Breast epithelium (tissue), 4 donors: ENCODE measurements at regions not wholly inside any gene's neighbourhood (a gene's known extent, or its start where the extent isn't known, plus 50 kb on each side); places are given as distances from the start of the nearest gene placed in this dataset.

Source experiments
- DNase-seq, 2 donors: peaks; one replicate each; pipeline ENCODE4 v3.0.0-alpha.2; 2019; ENCODE audit warnings: low spot score in 2 of 2
- H3K27ac ChIP-seq, 2 donors: fragments of 200-600 bp; sonication (generic) in 1 of 2; one replicate each; pipeline ENCODE4 v1.5.1; 2016 to 2019; ENCODE audit warnings: mild to moderate bottlenecking in 1 of 2
- H3K27me3 ChIP-seq, 2 donors: fragments of 200-600 bp; sonication (generic) in 1 of 2; one replicate each; pipeline versions ENCODE4 v1.5.1 to v1.6.0; 2017 to 2019; ENCODE audit warnings: control low read depth in 1 of 2, mild to moderate bottlenecking in 1 of 2
- H3K36me3 ChIP-seq: fragments of 200-600 bp; one replicate; pipeline ENCODE4 v1.5.1; 2019
- H3K4me1 ChIP-seq, 2 donors: fragments of 200-600 bp; sonication (generic); one replicate each; pipeline ENCODE4 v1.5.1; 2016 to 2019; ENCODE audit warnings: control low read depth in 1 of 2
- H3K4me3 ChIP-seq, 3 donors: fragments of 200-600 bp; sonication (generic); 1 replicate in 2 of 3; 2 replicates in 1 of 3; pipeline ENCODE4 v1.5.1; 2016 to 2019; ENCODE audit warnings: mild to moderate bottlenecking in 3 of 3, moderate library complexity in 2 of 3
- H3K9me3 ChIP-seq, 2 donors: fragments of 200-600 bp; sonication (generic) in 1 of 2; one replicate each; pipeline ENCODE4 v1.5.1; 2016 to 2019; ENCODE audit warnings: control low read depth in 1 of 2
- CTCF ChIP-seq, 3 donors: fragments of 450-650 bp; IDR thresholded peaks; one replicate each; pipeline ENCODE4 v1.5.1; 2016 to 2017; ENCODE audit warnings: antibody characterized with exemption in 3 of 3, mild to moderate bottlenecking in 3 of 3, moderate library complexity in 3 of 3
- POLR2A ChIP-seq: fragments of 450-650 bp; IDR thresholded peaks from one replicate; pipeline ENCODE4 v1.6.1; 2016; ENCODE audit warnings: antibody characterized with exemption, mild to moderate bottlenecking, moderate library complexity
- POLR2AphosphoS5 ChIP-seq, 3 donors: sonication (generic); formaldehyde crosslinking; IDR thresholded peaks; one replicate each; pipeline ENCODE4 v1.6.1; 2017; ENCODE audit warnings: antibody characterized with exemption in 3 of 3
- intact Hi-C: fragments of 100-400 bp; cut with DNase I; formaldehyde crosslinking; loops from one replicate; pipeline ENCODE4 v1.15.1; 2023; ENCODE audit warnings: low total_unique reads

- intact Hi-C loops = no loop called here
- H3K4me3 ChIP-seq = no peak overlapping the region
- peaks cover 0 to 11% of the 10 kb centered on the region in 2 donors for H3K9me3 ChIP-seq
- no peaks in the 10 kb centered on the region for H3K4me1 ChIP-seq
- no peak overlapping the region for H3K27ac ChIP-seq
- H3K36me3 ChIP-seq = no peaks in the 10 kb centered on the region
- no peak for DNase-seq
- peaks cover 0 to 13% of the 10 kb centered on the region in 2 donors for H3K27me3 ChIP-seq
- no peak for TF ChIP-seq CTCF (IDR thresholded peaks at IDR 0.05)
- no peak for TF ChIP-seq POLR2A
- TF ChIP-seq POLR2AphosphoS5 (IDR thresholded peaks at IDR 0.05) = no peak
Observed at GRCh38 chr2:2505604-2506003, 174.5 kb upstream of the MYT1L start.

DNA sequence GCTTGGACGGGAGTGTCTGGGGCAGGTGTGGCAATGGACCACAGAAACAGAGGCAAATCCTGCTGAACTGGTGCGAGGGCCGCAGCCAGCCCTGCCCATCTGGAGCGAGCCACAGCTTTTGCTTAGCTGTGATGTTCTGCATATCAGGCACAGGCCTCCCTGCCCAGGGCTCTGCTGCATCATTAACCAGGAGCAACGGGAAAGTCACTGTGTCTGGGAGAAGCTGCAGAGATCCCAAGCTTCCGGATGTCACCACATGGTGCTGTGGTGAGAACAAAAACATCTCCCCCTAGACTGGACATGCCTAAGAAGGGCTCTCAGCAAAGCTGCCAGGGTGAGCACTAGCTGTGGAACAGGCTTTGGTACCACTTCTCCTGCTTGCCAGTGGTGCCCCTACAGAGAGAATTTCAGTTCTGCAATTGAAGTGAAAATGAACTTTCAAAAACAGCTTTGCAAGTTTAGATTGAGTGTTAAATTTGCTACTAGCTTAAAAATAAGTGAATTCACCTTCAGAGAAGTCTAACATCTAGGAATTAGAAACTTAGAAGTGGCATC is 172.9 kb upstream of the MYT1L start:
- no peaks in the 10 kb centered on the region for H3K36me3 ChIP-seq
- H3K9me3 ChIP-seq = peaks cover 0 to 11% of the 10 kb centered on the region in 2 donors
- H3K4me3 ChIP-seq = no peak overlapping the region
- no peak for DNase-seq
- H3K4me1 ChIP-seq = no peaks in the 10 kb centered on the region
- H3K27ac ChIP-seq = no peak overlapping the region
- intact Hi-C loops = no loop called here
- peaks cover 0 to 13% of the 10 kb centered on the region in 2 donors for H3K27me3 ChIP-seq
- TF ChIP-seq POLR2A (no peak), CTCF (IDR thresholded peaks at IDR 0.05) (no peak), POLR2AphosphoS5 (IDR thresholded peaks at IDR 0.05) (no peak)

DNA sequence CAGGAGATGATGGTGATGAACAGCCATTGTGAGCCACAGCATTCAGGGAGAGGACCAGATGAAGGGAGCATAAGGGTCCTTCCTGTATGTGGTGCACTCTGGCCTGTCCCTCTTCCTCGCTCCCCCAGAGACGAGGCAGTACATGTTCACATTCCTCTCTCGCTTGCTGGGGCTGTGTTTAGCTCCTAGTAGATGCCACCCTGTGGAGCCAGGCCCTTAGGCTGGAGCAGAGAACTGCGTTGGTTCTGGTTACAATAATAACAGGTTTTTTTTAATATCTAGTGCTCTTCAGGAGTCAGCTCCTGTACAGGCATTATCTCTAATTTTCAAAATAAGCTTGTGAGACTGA is 171.1 kb upstream of the MYT1L start:
- intact Hi-C loops = no loop called here
- Histone ChIP-seq H3K27ac (no peak overlapping the region), H3K4me3 (no peak overlapping the region), H3K36me3 (no peaks in the 10 kb centered on the region), H3K9me3 (peaks cover 0 to 11% of the 10 kb centered on the region in 2 donors), H3K4me1 (no peaks in the 10 kb centered on the region), H3K27me3 (peaks cover 0 to 6% of the 10 kb centered on the region in 2 donors)
- no peak for TF ChIP-seq CTCF (IDR thresholded peaks at IDR 0.05)
- no peak for TF ChIP-seq POLR2A
- TF ChIP-seq POLR2AphosphoS5 (IDR thresholded peaks at IDR 0.05) = no peak
- DNase-seq = no peak

GRCh38 chr2:2501454-2502200 is 170.6 kb upstream of the MYT1L start:
- Histone ChIP-seq H3K27ac (no peak overlapping the region), H3K9me3 (peaks cover 0 to 8% of the 10 kb centered on the region in 2 donors), H3K4me3 (no peak overlapping the region), H3K4me1 (no peaks in the 10 kb centered on the region), H3K27me3 (peaks cover 0 to under 1% of the 10 kb centered on the region in 2 donors), H3K36me3 (no peaks in the 10 kb centered on the region)
- DNase-seq = no peak
- intact Hi-C loops = no loop called here
- TF ChIP-seq POLR2AphosphoS5 (IDR thresholded peaks at IDR 0.05) = no peak
- TF ChIP-seq CTCF (IDR thresholded peaks at IDR 0.05) = no peak
- TF ChIP-seq POLR2A = no peak

- H3K4me1 ChIP-seq = no peaks in the 10 kb centered on the region
- no peak for TF ChIP-seq POLR2AphosphoS5 (IDR thresholded peaks at IDR 0.05)
- no peak for TF ChIP-seq CTCF (IDR thresholded peaks at IDR 0.05)
- no peak for TF ChIP-seq POLR2A
- intact Hi-C loops = no loop called here
- DNase-seq = no peak
- H3K9me3 ChIP-seq = no peaks in the 10 kb centered on the region
- no peak overlapping the region for H3K4me3 ChIP-seq
- H3K27me3 ChIP-seq = no peaks in the 10 kb centered on the region
- H3K36me3 ChIP-seq = no peaks in the 10 kb centered on the region
- H3K27ac ChIP-seq = no peak overlapping the region
Observed at GRCh38 chr2:2495606-2496005, 164.5 kb upstream of the MYT1L start.
